ENCODE measurements at regions not wholly inside any gene's neighbourhood (a gene's known extent, or its start where the extent isn't known, plus 50 kb on each side); places are given as distances from the start of the nearest gene placed in this dataset.

DNA sequence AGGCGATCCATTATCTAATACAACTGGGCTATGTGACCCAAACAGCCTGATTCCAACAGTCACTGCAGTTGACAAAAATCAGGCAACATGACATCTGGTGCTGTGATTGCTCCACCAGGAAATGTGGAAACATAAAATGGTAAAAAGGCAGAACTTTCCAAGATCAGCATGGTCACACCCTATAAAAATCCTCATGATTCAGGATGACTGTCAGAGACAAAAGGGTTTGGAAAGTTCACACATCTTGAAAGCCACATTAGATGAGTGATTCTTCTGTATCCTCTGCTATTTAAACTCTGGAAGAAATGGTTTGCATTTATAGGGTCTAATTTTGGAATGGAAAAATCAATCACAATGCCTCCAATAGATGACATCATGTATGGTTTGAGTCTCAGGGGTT, 662.6 kb upstream of the IGFBP3 start:
- H3K27ac ChIP-seq (ENCODE audit: low read depth, low read length) = no peak overlapping the region
- WGBS, 3 donors = 87 to 98% (median 92%) methylated on average over 1 of the region's 1 CpG

DNA sequence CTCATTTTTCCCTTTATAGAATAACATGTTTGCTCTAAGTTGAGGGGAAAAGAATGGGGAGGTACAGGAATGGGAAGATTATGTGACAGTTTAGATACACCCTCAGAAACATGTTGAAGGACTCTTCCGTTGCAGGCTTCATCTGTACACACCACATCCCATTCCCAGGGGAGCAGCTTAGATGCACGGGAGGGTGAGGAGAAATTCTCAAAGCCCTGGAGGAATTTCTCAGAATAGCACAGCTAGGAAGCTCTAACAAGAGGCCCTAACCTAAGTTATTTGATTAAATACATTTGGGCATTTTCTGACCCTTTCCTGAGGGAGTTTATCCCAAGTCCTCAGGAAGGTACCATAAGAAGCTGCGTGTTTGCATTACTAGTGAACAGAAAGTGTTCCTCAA, 660.2 kb upstream of the IGFBP3 start:
- 76 to 89% (median 80%) methylated on average over 3 of the region's 3 CpGs for WGBS, 3 donors
- no peak overlapping the region for H3K27ac ChIP-seq (ENCODE audit: low read depth, low read length)

DNA sequence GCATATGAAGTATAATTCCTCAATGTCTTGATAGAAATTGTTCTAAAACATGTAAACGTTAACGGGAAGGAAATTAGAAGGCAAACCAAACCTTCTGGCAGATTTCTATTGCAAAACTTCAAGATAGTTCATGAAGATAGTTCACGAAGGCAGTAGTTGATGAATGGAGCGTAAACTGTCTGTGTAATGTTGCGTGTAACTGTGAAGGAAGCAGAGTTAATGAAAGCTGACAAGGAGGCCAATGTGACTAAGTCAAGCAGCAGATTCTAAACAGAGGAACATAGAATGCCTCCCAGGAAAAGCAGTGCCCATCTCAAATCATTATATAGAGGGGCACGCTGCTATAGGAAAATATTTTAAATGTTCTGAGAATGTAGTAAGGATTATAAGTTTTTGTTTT, 659.7 kb upstream of the IGFBP3 start:
- H3K27ac ChIP-seq (ENCODE audit: low read depth, low read length) = no peak overlapping the region
- WGBS, 3 donors = 85 to 88% (median 88%) methylated on average over 6 of the region's 6 CpGs

DNA sequence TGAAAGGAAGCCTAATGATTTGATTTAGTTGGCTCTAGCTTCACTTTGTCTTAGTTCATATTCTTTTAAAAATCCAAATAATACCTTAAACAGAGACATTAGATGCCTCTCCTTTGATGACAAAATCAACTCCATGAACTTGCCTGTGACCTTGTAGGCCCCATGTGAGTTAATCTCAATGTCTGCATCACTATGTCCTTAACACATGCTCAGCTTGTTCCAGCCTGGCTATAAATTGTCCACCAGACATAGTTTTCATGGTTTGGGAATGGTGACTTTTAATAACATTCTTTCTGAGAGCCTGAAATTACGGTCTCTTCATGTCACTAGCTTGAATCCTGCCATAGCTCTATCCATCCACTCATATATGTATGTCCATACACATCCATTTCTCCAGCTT, 656.3 kb upstream of the IGFBP3 start:
- WGBS, 3 donors = 71 to 88% (median 81%) methylated on average over 1 of the region's 1 CpG
- no peak overlapping the region for H3K27ac ChIP-seq (ENCODE audit: low read depth, low read length)

GRCh38 chr7:46576950-46577349, 655.9 kb upstream of the IGFBP3 start:
- H3K27ac ChIP-seq (ENCODE audit: low read depth, low read length) = no peak overlapping the region

- 50 to 71% (median 68%) methylated on average over 2 of the region's 2 CpGs for WGBS, 3 donors
- H3K27ac ChIP-seq (ENCODE audit: low read depth, low read length) = no peak overlapping the region
Measured at GRCh38 chr7:46572691-46573090, 651.6 kb upstream of the IGFBP3 start.

GRCh38 chr7:46571996-46572395, 650.9 kb upstream of the IGFBP3 start:
- WGBS, 3 donors = 86 to 89% (median 88%) methylated on average over 5 of the region's 5 CpGs
- no peak overlapping the region for H3K27ac ChIP-seq (ENCODE audit: low read depth, low read length)

DNA sequence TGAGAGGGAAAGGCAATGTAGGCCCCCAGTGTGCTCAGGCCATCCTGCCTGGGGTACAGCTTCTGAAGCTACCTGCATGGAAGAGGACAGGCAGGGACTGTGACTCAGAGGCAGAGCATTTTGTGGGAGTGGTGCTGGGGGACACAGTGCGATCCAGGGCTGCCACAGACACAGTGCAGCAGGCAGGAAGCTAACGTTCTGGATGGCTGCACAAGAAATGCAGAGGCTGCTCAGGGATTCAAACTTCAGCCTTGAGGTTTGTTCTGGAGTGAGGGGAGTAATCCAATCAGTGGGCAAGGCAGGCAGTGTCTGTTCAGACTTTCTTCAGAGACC, 648.0 kb upstream of the IGFBP3 start:
- H3K27ac ChIP-seq (ENCODE audit: low read depth, low read length) = no peak overlapping the region
- 45 to 71% (median 67%) methylated on average over 2 of the region's 2 CpGs for WGBS, 3 donors

DNA sequence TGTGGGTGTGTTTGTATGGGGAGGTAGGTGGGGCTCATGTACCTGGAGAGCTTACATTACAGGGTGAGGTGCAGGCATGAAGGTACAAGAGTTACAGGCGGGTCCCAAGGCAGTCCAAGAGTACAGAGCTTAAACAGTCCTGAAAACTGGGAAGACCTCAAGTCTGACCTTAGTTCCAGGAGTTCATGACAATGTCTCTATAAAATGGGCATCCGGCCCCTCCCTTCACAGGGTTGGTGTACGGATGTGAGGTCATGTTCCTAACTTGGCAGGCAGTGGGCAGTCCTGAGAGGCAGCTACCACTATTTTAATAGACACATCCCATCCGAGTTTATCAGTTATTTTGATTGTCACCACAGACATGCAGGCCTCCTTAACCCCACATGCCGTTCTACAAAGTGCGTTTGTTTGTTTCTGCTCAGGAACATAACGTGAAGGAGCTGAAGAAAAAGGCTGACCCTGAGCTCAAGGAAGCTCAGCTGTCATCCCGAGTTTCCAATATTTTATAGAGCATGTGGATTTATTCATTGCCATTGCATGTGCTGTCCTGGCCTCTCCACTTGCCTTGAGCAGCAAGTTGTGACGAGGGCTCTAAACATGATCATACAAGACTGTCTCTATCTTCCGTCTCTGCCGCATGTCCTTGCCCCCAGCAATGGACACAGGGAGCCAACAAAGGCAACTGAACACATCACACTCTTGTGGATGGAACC, 647.5 kb upstream of the IGFBP3 start:
- no peak overlapping the region for H3K27ac ChIP-seq (ENCODE audit: low read depth, low read length)
- WGBS, 3 donors = 83 to 85% (median 84%) methylated on average over 11 of the region's 11 CpGs

GRCh38 chr7:46567858-46568257, 646.8 kb upstream of the IGFBP3 start:
- no peak overlapping the region for H3K27ac ChIP-seq (ENCODE audit: low read depth, low read length)

DNA sequence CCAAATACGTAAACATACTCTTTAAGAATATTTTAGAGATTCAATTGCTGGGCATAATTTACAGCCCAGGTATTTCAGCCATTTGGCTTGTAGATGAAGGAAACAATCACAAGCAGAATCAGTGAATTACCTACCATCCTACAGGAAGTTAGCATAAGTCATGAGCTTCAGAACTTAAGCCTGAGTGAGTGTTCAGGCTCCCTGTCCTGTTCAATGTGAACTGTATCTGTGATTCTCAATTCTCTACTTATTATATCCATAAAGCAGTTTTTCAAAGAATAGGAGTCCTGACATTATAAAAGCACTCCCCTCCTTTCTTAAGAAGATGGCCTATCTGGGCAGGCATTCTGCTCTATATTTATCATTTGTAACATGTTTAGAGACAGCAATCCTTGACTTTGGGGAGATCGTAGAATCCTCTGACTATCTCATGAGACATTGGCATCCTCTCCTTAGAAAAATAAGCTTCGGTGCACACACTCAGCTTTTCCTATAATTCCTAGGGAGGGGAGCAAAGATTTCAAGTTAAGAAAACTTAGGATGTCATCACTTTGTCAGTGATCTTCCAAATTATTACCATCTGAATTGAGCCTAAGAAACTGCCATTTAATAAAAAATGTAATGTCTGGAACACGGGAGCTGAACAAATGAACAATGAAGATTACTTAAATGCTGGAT, 645.2 kb upstream of the IGFBP3 start:
- H3K27ac ChIP-seq (ENCODE audit: low read depth, low read length) = no peak overlapping the region
- 85 to 89% (median 85%) methylated on average over 4 of the region's 4 CpGs for WGBS, 3 donors

More at GRCh38 chr7:46567858-46568257, 646.8 kb upstream of the IGFBP3 start:
- WGBS, 3 donors = 73 to 84% (median 81%) methylated on average over 6 of the region's 6 CpGs

- WGBS, 3 donors = 83 to 91% (median 90%) methylated on average over 5 of the region's 5 CpGs
- no peak overlapping the region for H3K27ac ChIP-seq (ENCODE audit: low read depth, low read length)
Measured at GRCh38 chr7:46565253-46566096, 644.4 kb upstream of the IGFBP3 start.

- no peak overlapping the region for H3K27ac ChIP-seq (ENCODE audit: low read depth, low read length)
- WGBS, 3 donors = 82 to 85% (median 84%) methylated on average over 7 of the region's 7 CpGs
Measured at GRCh38 chr7:46559194-46559832, 638.2 kb upstream of the IGFBP3 start.

- H3K27ac ChIP-seq (ENCODE audit: low read depth, low read length) = no peak overlapping the region
- 67 to 81% (median 79%) methylated on average over 3 of the region's 3 CpGs for WGBS, 3 donors
Measured at GRCh38 chr7:46558482-46559193, 637.6 kb upstream of the IGFBP3 start.

- 65 to 70% (median 68%) methylated on average over 3 of the region's 3 CpGs for WGBS, 3 donors
- no peak overlapping the region for H3K27ac ChIP-seq (ENCODE audit: low read depth, low read length)
Measured at GRCh38 chr7:46557781-46558180, 636.7 kb upstream of the IGFBP3 start.

DNA sequence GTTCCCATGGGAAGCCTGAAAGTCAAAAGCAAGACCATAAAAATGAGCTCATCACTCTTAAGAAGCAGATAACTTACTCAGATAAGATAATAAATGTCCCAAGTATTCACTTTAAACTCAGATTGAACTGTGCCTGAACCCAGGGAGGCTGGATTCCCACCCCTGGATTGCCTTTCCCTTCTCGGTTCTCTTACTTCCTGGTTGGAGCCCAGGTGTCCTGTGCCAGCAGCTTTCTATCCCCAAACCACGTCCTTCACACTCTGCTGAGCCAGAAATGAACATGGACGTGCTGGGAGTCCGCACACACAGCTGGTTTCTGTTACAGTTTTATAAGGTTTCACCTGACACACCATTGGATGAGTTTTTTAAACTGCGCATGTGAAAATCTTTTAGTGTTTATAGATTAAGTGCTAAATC, 636.2 kb upstream of the IGFBP3 start:
- no peak overlapping the region for H3K27ac ChIP-seq (ENCODE audit: low read depth, low read length)

GRCh38 chr7:46554688-46555422, 633.8 kb upstream of the IGFBP3 start:
- 85 to 88% (median 87%) methylated on average over 3 of the region's 3 CpGs for WGBS, 3 donors
- no peak overlapping the region for H3K27ac ChIP-seq (ENCODE audit: low read depth, low read length)

More for the DNA sequence above, 636.2 kb upstream of the IGFBP3 start:
- 60 to 66% (median 62%) methylated on average over 5 of the region's 5 CpGs for WGBS, 3 donors

GRCh38 chr7:46551603-46552002, 630.5 kb upstream of the IGFBP3 start:
- 80 to 93% (median 89%) methylated on average over 1 of the region's 1 CpG for WGBS, 3 donors
- H3K27ac ChIP-seq (ENCODE audit: low read depth, low read length) = no peak overlapping the region

Data from adipose tissue (tissue), 3 donors.